ENCODE measurements at regions not wholly inside any gene's neighbourhood (a gene's known extent, or its start where the extent isn't known, plus 50 kb on each side); places are given as distances from the start of the nearest gene placed in this dataset.

GRCh38 chr10:3268025-3268424, 95.4 kb upstream of the PITRM1 start:
- TF ChIP-seq CTCF (IDR thresholded peaks at IDR 0.05) (no peak), ZFX (IDR thresholded peaks at IDR 0.05; ENCODE audit: borderline replicate concordance) (no peak)

Measured in 22Rv1 (cell line).